ENCODE measurements at regions not wholly inside any gene's neighbourhood (a gene's known extent, or its start where the extent isn't known, plus 50 kb on each side); places are given as distances from the start of the nearest gene placed in this dataset.
"Not testable (repeated sequence)": the region's sequence is repeated elsewhere in the genome, so short reads cannot be mapped to it uniquely, and the experiment has no call there.

GRCh38 chr15:20369500-20369899 lies 172.1 kb downstream of the GOLGA6L6 start:
- DNase-seq (ENCODE audit: low spot score) (no peak), FAIRE-seq (no peak)

GRCh38 chr15:20368974-20369373 lies 172.6 kb downstream of the GOLGA6L6 start:
- no peak for DNase-seq (ENCODE audit: low spot score)
- FAIRE-seq: peak; percentile 69

GRCh38 chr15:20367093-20367492 lies 174.5 kb downstream of the GOLGA6L6 start:
- no peak for DNase-seq (ENCODE audit: low spot score)
- no peak for FAIRE-seq

DNA sequence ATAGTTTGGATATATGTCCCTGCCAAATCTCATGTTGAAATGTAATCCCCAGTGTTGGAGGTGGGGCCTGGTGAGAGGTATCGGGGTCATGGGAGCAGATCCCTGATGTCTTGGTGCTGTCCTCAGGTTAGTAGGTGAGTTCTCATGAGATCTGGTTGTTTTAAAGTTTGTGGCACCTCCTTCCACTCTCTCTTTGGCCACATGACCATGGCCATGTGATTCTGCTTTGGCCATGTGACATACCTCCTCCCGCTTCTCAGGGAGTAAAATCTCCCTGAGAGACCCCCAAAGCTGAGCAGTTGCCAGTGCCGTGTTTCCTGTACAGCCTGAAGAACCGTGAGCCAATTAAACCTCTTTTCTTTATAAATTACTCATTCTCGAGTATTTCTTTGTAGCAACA lies 178.0 kb downstream of the GOLGA6L6 start:
- DNase-seq (ENCODE audit: low spot score); FAIRE-seq: not testable (repeated sequence)

DNA sequence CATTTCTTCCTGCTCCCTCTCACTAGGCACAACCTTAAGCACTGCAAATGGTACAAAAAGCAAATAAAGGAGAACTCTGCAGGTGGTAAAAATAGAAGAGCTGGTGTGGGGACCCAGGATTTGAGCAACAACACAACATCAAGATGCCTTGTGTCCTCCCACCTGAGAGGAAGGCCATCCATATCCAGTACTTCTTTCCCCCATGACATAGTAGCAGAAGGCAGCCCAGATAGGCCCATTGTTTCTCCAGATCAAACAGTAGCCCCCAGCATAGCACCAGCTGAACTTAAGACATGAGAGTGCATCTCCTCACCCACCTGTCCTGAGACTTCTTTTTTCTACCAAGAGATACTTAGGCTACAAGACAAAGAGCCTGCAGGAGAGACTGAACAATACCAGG lies 180.5 kb downstream of the GOLGA6L6 start:
- FAIRE-seq: no peak
- DNase-seq (ENCODE audit: low spot score): no peak

DNA sequence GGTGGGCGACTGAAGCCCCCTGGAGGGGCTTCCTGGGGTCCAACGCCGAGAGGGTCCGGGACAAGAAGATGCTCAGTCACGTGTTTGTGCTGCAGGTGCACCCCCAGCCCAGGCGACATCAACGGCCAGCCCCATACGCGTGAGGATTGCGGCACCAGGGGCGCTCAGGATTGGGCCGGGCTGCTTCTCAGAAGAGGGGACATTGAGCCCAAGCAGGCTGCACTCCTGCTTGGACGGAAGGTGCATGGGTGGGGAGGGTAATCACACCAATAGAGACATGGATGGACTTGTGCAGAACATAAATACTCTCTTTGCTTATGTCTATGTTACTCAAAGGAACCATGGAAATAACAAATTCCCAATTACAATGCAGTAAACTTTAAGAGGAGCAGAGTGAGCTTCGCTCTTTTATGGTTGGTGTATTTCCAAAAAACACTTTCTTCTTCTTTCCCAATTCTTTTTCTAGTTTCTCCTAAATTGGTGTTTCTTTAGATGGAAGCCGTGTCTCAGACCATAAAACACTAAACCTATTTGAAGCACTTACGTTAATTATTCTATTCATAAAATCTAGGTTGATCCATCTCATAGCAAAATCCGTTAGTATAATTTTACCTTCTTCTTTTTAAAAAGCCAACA lies 182.7 kb downstream of the GOLGA6L6 start:
- DNase-seq (ENCODE audit: low spot score): no peak
- FAIRE-seq: no peak

- no peak for DNase-seq (ENCODE audit: low spot score)
- FAIRE-seq: no peak
Measured at GRCh38 chr15:20358066-20358778, 183.4 kb downstream of the GOLGA6L6 start.

- FAIRE-seq (no peak), DNase-seq (ENCODE audit: low spot score) (no peak)
Measured at GRCh38 chr15:20357481-20358065, 184.0 kb downstream of the GOLGA6L6 start.

- FAIRE-seq: no peak
- no peak for DNase-seq (ENCODE audit: low spot score)
Measured at GRCh38 chr15:20356911-20357480, 184.6 kb downstream of the GOLGA6L6 start.

DNA sequence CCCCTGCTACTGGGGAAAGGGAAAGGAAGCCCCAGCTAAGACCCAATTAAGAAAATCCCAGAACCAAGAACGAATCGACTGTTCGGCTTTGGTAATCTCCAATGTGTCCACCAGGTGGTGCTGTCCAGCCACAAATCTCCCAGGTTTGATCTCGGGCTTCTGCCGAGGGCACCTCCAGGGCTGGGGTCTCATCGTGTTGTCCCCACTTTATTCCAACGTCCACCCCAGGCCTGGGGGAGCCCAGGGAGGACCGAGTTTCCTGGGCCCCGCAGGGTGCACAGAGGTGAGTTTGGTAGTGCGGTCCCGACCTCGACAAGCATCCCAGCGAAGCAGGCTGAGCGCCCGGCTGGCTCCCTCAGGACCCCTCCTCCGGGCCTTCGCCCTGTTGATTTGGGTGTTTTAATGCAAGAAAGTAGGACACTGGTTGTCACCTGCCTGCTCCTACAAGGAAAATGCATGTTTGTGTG lies 185.1 kb downstream of the GOLGA6L6 start:
- FAIRE-seq (no peak), DNase-seq (ENCODE audit: low spot score) (peak; percentile 46)

DNA sequence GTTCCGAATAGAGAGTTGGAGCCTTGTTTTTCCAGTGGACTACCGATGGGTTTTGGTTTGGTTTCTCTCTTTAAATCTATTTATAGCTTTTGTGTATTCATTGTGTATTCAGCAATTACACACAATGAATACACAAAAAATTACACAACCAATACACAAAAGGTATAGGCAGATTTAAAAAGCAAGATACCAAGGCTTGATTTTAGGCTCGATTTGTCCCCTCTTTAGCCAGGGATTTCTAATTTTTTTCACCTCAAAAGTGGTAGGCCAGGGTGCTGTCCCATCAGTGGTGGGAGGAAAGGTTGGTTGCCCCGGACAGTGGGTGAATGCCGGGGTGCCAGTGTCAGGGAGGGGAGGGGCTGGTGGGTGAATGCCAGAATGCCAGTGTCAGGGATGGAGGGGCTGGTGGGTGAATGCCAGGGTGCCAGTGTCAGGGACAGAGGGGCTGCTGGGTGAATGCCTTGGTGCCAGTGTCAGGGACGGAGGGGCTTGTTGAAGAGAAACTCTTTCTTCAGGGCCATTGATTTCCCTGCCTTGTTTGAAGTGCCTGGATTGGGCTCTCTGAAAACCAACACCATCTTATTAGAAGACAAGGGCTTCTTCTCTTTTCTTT lies 186.2 kb downstream of the GOLGA6L6 start:
- FAIRE-seq: no peak
- no peak for DNase-seq (ENCODE audit: low spot score)

DNA sequence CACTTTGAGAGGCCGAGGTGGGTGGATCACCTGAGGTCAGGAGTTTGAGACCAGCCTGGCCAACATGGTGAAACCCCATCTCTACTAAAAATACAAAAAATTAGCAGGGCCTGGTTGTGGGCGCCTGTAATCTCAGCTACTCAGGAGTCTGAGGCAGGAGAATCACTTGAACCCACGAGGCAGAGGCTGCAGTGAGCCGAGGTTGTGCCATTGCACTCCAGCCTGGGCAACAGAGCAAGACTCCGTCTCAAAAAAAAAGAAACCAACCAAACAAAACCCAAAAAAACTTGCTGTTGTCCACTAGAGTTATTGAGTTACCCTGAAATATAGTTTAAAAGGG lies 186.7 kb downstream of the GOLGA6L6 start:
- FAIRE-seq: not testable (repeated sequence)

GRCh38 chr15:20353966-20354883 lies 187.4 kb downstream of the GOLGA6L6 start:
- FAIRE-seq: no peak
- DNase-seq (ENCODE audit: low spot score): no peak

More for the DNA sequence above, 186.7 kb downstream of the GOLGA6L6 start:
- not testable (repeated sequence) for DNase-seq (ENCODE audit: low spot score)

DNA sequence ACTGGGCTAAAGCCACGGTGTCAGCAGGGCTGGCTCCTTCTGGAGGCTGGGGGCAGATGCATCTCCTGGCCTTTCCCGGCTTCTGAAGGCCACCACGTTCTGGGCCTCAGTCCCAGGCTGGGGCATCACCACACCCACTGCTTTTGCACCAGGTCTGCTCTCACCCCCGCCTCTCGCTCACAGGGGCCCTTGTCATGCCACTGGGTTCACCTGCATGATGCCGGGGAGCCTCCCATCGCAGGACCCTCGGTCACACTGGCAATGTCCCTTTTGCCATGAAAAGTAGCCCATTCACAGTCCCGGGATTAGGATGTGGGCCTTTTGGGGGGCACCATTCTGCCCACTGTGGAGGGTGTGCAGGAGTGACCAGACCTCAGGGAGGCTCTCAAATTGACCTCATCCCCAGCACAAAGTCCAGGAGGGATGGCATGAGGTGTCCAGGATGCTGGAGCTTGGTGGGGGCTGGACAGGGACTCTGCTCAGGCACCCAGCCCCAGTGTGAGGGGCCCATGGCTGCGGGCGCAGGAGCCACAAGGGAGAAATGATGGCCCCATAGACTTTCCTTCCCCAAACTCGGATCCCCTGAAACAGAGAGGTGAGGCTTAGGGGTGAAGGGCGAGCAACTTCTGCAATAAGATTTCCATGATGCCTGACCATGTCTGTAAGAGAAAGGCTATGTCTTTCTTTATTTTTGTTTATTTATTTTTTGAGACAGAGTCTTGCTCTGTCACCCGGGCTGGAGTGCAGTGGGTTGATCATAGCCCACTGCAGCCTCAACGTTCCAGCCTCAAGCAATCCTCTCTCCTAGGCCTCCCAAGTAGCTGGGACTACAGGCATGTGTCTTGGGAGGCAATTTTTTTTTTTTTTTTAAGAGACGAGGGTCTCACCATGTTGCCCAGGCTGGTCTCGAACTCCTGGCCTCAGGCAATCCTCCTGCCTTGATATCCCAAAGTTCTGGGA lies 189.1 kb downstream of the GOLGA6L6 start:
- FAIRE-seq (no peak), DNase-seq (ENCODE audit: low spot score) (no peak)

GRCh38 chr15:20351448-20351971 lies 190.1 kb downstream of the GOLGA6L6 start:
- FAIRE-seq (no peak), DNase-seq (ENCODE audit: low spot score) (no peak)

DNA sequence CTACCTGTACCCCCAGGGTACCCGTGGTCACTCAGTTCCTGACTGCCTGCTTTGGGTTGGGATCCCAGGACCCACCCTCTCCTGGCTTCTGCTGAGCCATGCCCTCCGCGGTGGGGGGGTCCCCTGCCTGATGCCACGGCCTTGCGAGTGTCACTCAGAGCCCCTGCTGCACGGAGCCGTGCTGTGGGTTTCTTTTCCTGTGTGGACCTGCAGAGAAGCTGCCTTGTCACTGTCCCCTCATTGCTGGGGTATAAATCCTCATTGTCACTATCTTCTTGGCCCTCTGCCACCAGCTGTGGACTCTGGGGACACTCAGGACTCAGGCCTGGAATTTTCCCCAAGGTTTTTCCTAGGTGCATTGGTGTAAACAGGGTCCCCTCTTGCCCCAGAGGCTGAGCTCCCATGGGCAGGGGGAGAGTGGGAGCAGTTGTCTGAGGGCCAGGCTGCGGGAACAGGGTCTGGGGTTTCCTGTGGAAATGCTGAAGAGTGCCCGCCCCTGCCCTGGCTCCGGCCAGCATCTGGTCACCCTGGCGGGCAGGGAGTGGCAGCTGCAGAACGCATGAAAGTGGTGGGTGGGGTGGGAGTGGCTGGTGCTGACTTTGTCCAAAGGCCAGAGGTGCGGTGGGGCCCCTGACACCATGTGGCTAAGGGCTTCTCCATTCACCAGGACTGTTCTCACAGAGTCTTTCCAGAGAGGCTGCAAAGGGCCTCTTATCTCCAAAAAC lies 191.7 kb downstream of the GOLGA6L6 start:
- FAIRE-seq (no peak), DNase-seq (ENCODE audit: low spot score) (no peak)

DNA sequence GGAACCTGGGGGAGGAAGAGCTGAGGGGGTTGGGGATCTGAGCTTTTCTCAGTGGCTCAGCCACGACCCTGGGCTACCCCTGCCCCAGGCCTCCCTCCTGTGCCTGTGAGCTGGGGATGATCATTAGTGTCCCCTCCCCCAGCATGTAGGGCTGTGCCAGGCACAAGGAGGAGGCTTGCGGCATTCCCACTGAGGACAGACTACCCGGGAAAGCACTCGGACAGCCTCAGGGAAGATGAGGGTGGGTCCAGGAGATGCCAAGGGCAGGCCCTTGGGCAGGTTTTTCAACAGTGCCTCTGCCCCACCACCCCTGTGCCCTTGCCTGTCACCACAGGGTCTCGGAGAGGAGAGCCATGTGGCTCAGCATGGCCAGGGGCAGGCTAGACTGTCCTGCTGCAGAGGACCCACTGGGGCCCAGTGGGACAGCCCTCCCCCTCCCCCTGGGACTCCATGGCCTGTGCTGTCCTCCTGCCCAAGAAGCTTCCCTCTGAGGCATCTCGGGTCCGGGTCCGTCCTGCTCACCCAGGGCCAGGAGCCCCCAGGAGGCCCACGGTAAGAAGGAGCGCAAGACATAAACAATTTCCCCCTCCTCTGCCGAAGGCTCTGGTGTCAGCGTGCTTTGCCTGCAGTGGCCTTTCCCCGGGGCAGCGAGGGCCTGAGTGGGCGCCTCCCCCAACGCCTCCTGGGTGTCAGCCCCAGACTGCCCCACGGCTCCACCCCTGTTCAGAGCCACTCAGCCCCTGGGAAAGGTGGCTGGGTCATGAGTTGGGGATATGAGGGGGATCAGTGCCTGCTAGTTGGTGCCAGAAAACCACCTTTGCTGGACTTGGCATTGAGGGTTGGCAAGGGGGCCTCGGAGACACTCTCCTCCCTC lies 192.5 kb downstream of the GOLGA6L6 start:
- FAIRE-seq: no peak
- DNase-seq (ENCODE audit: low spot score): no peak

Measured in RCC 7860 (cell line).